Endothelial cell (in vitro differentiated cells): ENCODE measurements at regions not wholly inside any gene's neighbourhood (a gene's known extent, or its start where the extent isn't known, plus 50 kb on each side); places are given as distances from the start of the nearest gene placed in this dataset.

Experiments
- DNase-seq: peaks from one replicate; pipeline ENCODE4 v3.0.0; 2021; ENCODE audit warnings: low spot score
- H3K27ac Mint-ChIP-seq: one replicate; pipeline ENCODE4 v1.8.0; 2021; ENCODE audit warnings: mixed read lengths, inconsistent platforms; ENCODE audit not compliant: unreplicated experiment
- H3K27me3 Mint-ChIP-seq: one replicate; pipeline ENCODE4 v1.8.0; 2021; ENCODE audit warnings: mild to moderate bottlenecking, moderate library complexity, mixed read lengths, inconsistent platforms; ENCODE audit not compliant: unreplicated experiment
- H3K36me3 Mint-ChIP-seq: one replicate; pipeline ENCODE4 v1.8.0; 2021; ENCODE audit warnings: mild to moderate bottlenecking, low read depth, mixed read lengths, inconsistent platforms; ENCODE audit not compliant: unreplicated experiment
- H3K4me1 Mint-ChIP-seq: one replicate; pipeline ENCODE4 v1.8.0; 2021; ENCODE audit warnings: mild to moderate bottlenecking, mixed read lengths, inconsistent platforms; ENCODE audit not compliant: unreplicated experiment
- H3K4me3 Mint-ChIP-seq: one replicate; pipeline ENCODE4 v1.8.0; 2021; ENCODE audit warnings: mild to moderate bottlenecking, mixed read lengths, inconsistent platforms; ENCODE audit not compliant: unreplicated experiment
- H3K9me3 Mint-ChIP-seq: one replicate; pipeline ENCODE4 v1.8.0; 2021; ENCODE audit warnings: mixed read lengths, inconsistent platforms; ENCODE audit not compliant: unreplicated experiment
- CTCF ChIP-seq: fragments of 200-600 bp; sonication (generic); IDR thresholded peaks from one replicate; pipeline ENCODE4 v1.5.0; 2021; ENCODE audit warnings: antibody characterized with exemption; ENCODE audit not compliant: unreplicated experiment

- no peak for TF ChIP-seq CTCF
- no peaks in the 10 kb centered on the region for H3K36me3 Mint-ChIP-seq
- no peaks in the 10 kb centered on the region for H3K9me3 Mint-ChIP-seq
- peaks cover 4% of the 10 kb centered on the region for H3K27me3 Mint-ChIP-seq
- DNase-seq = no peak
- H3K27ac Mint-ChIP-seq = no peak overlapping the region
- H3K4me3 Mint-ChIP-seq = no peak overlapping the region
- peaks cover 15% of the 10 kb centered on the region for H3K4me1 Mint-ChIP-seq
Measured at GRCh38 chr16:86303787-86304678, 206.3 kb upstream of the FOXF1 start.

GRCh38 chr16:86304868-86305267 is 205.5 kb upstream of the FOXF1 start:
- DNase-seq = no peak
- TF ChIP-seq CTCF = no peak
- Mint-ChIP-seq H3K9me3 (no peaks in the 10 kb centered on the region), H3K4me3 (no peak overlapping the region), H3K27ac (no peak overlapping the region), H3K4me1 (peaks cover 15% of the 10 kb centered on the region), H3K36me3 (no peaks in the 10 kb centered on the region), H3K27me3 (peaks cover 4% of the 10 kb centered on the region)

- peaks cover 6% of the 10 kb centered on the region for H3K27me3 Mint-ChIP-seq
- DNase-seq = no peak
- TF ChIP-seq CTCF = no peak
- H3K4me3 Mint-ChIP-seq = no peak overlapping the region
- H3K36me3 Mint-ChIP-seq = no peaks in the 10 kb centered on the region
- H3K4me1 Mint-ChIP-seq = peaks cover 10% of the 10 kb centered on the region
- no peaks in the 10 kb centered on the region for H3K9me3 Mint-ChIP-seq
- no peak overlapping the region for H3K27ac Mint-ChIP-seq
Measured at GRCh38 chr16:86305440-86305839, 204.9 kb upstream of the FOXF1 start.

GRCh38 chr16:86306011-86306644 is 204.2 kb upstream of the FOXF1 start:
- no peaks in the 10 kb centered on the region for H3K9me3 Mint-ChIP-seq
- H3K4me3 Mint-ChIP-seq = no peak overlapping the region
- no peak for TF ChIP-seq CTCF
- H3K27me3 Mint-ChIP-seq = peaks cover 6% of the 10 kb centered on the region
- DNase-seq = no peak
- H3K36me3 Mint-ChIP-seq = no peaks in the 10 kb centered on the region
- no peak overlapping the region for H3K27ac Mint-ChIP-seq
- peaks cover 8% of the 10 kb centered on the region for H3K4me1 Mint-ChIP-seq
